ENCODE measurements at regions not wholly inside any gene's neighbourhood (a gene's known extent, or its start where the extent isn't known, plus 50 kb on each side); places are given as distances from the start of the nearest gene placed in this dataset.

DNA sequence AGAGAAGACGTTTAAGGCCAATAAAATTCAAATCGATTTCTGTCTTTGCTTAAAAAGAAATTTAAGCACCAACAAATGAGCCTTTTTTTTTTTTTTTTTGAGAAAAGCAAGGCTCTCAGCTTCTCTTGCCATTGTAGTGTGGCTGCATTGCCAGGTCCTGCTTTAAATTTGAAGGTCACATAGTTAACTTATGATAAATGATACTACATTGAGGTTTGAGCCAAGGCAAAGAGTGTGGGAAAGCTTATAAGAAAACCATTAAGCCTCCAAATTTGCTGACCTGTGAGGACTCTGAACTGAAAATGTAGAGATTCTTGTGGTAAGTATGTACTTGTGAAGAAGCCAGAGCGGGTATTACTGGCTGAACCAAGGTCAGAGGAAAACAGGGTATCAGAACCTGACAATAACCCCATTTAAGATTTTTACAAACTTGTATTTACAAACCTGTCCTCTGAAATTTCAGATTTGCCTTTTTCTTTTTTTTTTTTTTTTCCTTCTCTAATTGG is 519.7 kb upstream of the RGMA start:
- no peak for DNase-seq (ENCODE audit: insufficient read length, low spot score)
- no peak for TF ChIP-seq POLR2A (IDR thresholded peaks at IDR 0.05; ENCODE audit: low read depth, low read length)
- no peak for FAIRE-seq

DNA sequence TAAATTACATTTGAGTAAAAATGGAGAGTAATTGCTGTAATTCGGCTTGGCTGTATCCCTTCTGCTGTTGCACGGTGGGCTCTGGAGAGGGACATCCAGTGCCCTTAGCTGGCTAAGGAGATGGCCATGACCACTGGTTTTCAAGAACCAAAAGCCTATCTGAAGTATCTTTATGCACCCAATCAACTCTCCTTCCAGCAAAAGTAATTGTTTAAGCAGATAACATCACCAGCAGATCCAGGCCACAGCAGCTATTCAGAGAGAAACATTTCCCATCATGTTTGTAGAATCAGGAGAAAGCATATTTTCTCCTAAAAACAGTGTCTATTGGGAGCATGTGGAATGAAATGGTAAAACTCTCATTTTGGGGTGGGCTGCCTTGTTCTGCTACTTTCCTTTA is 514.5 kb upstream of the RGMA start:
- FAIRE-seq (no peak), DNase-seq (ENCODE audit: insufficient read length, low spot score) (no peak)
- TF ChIP-seq POLR2A (IDR thresholded peaks at IDR 0.05; ENCODE audit: low read depth, low read length), result no peak

DNA sequence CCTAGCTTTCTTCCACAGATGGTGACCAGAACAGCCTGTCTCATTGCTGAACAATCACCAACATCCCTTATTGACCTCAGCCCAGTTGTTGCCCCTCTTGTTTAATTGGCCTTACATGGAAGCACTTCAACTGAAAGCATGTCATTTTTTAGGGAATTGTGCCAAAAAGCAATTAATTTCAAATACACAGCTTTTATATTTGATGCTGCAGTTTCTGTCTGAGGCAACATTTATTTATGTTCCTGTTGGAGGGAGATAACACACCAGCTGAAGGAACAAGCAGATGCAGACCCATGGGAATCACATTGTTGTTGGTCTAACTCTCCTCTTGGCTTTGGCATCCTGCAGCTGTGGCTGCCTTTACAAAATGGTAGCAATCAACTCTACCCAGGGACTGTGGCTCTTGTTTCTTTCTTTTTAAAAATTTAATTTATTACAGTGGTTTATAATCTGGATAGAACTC is 498.1 kb upstream of the RGMA start:
- FAIRE-seq, result no peak
- no peak for DNase-seq (ENCODE audit: insufficient read length, low spot score)
- no peak for TF ChIP-seq POLR2A (IDR thresholded peaks at IDR 0.05; ENCODE audit: low read depth, low read length)

DNA sequence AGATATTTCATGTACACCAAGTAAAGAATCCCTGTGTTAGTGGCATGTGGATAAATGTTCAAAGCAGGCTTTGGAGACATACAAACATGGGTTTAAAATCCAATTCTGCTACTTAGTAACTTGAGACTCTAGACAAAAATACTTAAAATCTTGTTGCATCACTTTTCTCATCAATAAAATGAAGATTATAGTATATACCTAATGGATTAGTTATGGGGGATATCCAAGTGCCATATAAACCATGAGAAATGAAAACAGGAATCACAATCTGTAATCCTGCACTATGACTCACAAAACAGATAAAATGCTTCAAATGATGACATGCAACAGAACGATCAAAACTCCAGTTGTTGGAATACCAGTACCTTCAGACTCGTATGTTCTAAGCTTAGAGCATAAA is 496.0 kb upstream of the RGMA start:
- TF ChIP-seq POLR2A (IDR thresholded peaks at IDR 0.05; ENCODE audit: low read depth, low read length), result no peak
- DNase-seq (ENCODE audit: insufficient read length, low spot score) (no peak), FAIRE-seq (no peak)

GRCh38 chr15:93583968-93584367 is 495.0 kb upstream of the RGMA start:
- no peak for DNase-seq (ENCODE audit: insufficient read length, low spot score)
- TF ChIP-seq POLR2A (IDR thresholded peaks at IDR 0.05; ENCODE audit: low read depth, low read length), result no peak
- FAIRE-seq, result no peak

- TF ChIP-seq POLR2A (IDR thresholded peaks at IDR 0.05; ENCODE audit: low read depth, low read length), result no peak
- DNase-seq (ENCODE audit: insufficient read length, low spot score), result no peak
- no peak for FAIRE-seq
These were observed 494.5 kb upstream of the RGMA start for GRCh38 chr15:93583552-93583951.

GRCh38 chr15:93570527-93570926 is 481.5 kb upstream of the RGMA start:
- TF ChIP-seq POLR2A (IDR thresholded peaks at IDR 0.05; ENCODE audit: low read depth, low read length), result no peak
- DNase-seq (ENCODE audit: insufficient read length, low spot score), result no peak
- no peak for FAIRE-seq

DNA sequence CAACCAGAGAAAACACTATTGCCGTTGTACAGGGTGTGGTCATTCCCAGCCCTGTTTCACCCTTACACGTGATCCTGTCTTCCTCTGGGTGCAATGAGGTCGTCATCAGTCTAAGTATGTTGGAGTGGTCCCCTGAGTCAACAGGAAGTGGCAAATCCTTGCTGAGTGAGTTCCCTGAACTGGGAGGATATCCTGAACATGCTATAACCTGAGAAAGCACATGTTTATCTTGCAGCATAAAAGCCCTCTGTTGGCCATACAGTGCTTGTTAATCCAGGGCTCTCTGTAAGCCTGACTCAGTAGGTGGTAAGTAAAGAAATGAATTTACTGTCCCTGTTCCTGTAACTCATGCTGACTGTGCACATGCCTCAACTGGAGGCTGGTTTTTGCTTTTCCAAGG is 477.8 kb upstream of the RGMA start:
- DNase-seq (ENCODE audit: insufficient read length, low spot score), result no peak
- FAIRE-seq, result no peak
- no peak for TF ChIP-seq POLR2A (IDR thresholded peaks at IDR 0.05; ENCODE audit: low read depth, low read length)

DNA sequence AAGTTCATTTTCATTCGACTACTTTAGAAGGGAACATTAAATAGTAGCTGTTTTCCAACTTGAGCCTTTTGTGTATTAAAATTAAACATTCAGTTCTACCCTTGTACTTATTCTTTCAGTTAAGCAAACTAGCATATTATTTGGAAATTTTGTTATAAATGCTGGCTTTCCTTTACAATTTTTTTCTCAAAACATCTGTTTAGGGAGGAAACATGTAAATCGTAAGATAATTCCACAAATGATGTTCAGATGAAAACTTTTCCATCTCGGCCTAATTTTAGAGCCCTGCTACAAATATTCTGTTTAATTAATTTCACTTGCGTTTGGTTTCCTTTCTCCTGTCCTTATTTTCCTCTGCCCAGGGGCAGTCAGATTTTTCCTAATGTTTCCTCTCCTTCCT is 476.2 kb upstream of the RGMA start:
- no peak for DNase-seq (ENCODE audit: insufficient read length, low spot score)
- no peak for FAIRE-seq
- TF ChIP-seq POLR2A (IDR thresholded peaks at IDR 0.05; ENCODE audit: low read depth, low read length), result no peak

DNA sequence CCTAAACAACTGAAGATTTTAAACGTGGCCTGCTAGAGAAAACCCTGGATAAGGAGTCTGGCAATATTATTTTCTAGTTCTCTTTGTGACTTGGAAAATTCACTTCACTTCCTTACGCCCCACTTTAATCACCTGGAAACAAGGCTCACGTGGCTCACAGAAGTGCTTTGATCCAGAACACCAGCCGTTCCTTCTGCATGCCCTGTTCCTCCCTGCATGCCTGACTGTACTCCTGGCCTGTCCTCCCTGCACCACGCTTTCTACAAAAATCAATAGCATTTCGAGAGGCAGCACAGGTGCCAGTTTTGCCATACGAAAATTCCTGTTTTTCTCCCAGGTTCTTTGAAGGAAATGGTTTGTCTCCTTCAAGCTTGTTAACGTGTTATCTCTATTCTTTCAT is 474.2 kb upstream of the RGMA start:
- FAIRE-seq (no peak), DNase-seq (ENCODE audit: insufficient read length, low spot score) (no peak)
- no peak for TF ChIP-seq POLR2A (IDR thresholded peaks at IDR 0.05; ENCODE audit: low read depth, low read length)

DNA sequence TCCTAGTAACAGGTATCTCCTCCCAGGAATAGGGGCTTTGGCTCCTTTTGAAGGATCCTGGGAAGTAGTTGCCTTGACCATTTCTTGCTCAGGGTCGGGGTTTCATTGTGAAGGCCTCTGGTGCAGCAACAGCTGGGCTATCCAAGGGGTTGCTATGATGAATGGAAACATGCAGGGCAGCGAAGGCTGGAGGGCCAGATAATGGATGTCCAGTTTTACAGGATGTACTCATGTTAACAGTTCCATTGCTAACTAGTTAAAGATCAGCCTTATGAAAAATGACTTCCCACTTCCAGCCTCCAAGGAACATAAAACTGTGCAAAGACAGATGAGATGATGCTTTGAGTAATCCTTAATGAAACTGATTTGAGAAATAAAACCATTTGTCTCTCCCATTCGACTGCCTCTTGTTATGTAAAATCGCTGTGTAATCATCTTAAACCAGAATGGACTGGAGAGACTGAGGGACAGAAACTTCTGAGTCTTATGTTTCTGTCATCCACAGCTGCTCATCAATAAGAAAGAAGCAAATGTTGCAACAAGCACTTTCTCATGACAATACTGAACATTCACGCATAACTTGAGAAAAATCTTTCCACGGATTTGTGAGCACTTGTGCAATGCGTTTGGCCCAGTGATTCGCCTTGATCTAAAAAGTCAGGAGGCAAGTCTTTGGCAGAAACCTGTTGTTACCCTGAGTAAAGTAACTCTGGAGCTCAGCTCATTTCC is 473.5 kb upstream of the RGMA start:
- FAIRE-seq, result no peak
- no peak for TF ChIP-seq POLR2A (IDR thresholded peaks at IDR 0.05; ENCODE audit: low read depth, low read length)

DNA sequence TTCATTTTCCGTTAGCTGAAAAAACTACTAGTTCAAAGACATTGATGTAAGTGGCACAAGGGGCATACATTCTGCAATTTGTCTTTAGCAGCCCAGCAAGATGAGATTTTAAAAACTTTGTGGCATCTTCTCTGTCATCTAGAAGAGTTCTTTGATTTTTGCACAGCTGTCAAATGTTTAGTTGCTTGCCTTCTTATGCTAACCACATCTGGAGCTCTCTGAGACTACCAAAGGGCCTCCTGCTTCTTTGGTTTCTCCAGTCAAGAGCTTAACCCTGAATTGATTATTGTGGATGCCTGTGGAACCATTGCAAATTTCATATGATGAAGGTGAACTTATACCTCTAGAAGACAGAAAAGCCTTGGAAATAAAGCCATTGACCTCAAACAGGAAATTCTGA is 468.7 kb upstream of the RGMA start:
- TF ChIP-seq POLR2A (IDR thresholded peaks at IDR 0.05; ENCODE audit: low read depth, low read length), result no peak
- FAIRE-seq, result no peak
- DNase-seq (ENCODE audit: insufficient read length, low spot score), result no peak

More for the DNA sequence above, 473.5 kb upstream of the RGMA start:
- DNase-seq (ENCODE audit: insufficient read length, low spot score), result no peak

DNA sequence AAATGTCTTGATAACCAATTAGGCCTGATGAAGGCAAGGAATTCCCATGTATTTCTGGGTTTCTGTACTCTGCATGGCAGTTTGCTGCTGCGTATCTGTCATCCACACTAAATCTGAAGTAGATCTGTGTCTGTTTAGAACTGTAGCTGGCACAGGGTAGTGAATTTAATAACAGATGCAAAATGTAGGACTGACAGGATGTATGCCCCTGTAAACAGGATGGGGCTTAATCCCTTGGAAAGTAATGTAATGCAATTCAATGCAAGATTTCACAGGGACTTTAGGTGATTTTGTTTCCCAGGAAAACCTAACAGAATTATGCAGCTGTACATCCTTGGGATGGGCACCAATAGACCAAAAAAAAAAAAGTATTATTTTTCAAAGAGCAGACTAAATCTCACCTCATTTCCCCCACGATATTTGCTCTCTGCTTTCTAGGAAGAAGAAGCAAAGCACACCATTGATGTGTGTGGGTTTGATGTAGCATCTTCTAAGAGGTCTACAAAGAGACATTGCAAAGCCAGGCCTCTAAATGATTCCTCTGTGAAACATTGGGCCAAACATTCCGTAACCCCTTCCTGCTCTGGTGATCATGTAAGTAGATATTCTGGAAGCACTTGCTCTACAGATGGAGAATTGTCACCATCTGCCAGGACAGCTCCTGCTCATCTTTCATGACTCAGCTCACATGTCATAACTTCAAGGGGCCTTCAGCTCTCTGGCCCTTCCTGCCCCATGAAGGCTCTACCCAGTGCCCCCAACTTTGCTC is 464.3 kb upstream of the RGMA start:
- DNase-seq (ENCODE audit: insufficient read length, low spot score), result no peak
- FAIRE-seq, result no peak
- no peak for TF ChIP-seq POLR2A (IDR thresholded peaks at IDR 0.05; ENCODE audit: low read depth, low read length)

DNA sequence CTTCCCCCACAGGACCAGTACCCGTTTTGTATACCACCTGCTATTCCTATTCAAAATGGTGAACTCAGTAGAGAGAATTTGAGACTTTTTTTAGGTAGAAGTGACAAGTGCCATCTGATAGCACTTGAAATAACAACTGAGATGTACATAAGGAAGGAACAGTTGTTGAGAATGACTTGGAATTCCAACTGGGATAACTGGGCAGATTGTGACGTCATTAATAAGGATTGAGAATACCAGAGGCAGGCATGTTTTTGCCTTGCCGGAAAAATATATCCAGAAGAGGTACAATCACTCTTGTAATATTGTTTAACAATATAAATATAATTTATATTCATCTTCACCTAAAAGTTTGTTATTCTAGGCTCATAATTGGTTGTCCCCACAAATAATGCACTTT is 454.1 kb upstream of the RGMA start:
- DNase-seq (ENCODE audit: insufficient read length, low spot score), result no peak
- no peak for TF ChIP-seq POLR2A (IDR thresholded peaks at IDR 0.05; ENCODE audit: low read depth, low read length)
- no peak for FAIRE-seq

All from H54 (cell line).